ENCODE measurements at regions not wholly inside any gene's neighbourhood (a gene's known extent, or its start where the extent isn't known, plus 50 kb on each side); places are given as distances from the start of the nearest gene placed in this dataset.
"Not testable (repeated sequence)": the region's sequence is repeated elsewhere in the genome, so short reads cannot be mapped to it uniquely, and the experiment has no call there.

DNA sequence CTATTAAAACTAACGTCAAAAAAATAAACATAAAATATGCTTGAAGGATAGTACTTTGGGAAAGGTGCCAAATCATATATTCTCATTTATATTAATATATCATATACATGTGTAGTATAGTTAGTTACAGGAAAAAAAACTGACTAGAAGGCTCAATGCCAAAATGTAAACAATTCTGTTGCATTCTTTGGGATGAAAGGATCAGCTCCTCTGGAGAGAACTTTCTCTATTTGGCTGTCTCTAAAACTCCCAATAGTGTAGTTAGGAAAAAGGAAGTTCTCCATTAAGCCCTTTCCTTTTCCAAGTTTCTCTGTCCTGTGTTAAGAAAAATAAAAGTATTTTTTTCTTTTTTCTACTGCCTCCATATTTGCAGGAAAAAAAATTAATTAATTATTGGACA is 86.5 kb upstream of the BTN3A2 start:
- TF ChIP-seq, protein P1, sequence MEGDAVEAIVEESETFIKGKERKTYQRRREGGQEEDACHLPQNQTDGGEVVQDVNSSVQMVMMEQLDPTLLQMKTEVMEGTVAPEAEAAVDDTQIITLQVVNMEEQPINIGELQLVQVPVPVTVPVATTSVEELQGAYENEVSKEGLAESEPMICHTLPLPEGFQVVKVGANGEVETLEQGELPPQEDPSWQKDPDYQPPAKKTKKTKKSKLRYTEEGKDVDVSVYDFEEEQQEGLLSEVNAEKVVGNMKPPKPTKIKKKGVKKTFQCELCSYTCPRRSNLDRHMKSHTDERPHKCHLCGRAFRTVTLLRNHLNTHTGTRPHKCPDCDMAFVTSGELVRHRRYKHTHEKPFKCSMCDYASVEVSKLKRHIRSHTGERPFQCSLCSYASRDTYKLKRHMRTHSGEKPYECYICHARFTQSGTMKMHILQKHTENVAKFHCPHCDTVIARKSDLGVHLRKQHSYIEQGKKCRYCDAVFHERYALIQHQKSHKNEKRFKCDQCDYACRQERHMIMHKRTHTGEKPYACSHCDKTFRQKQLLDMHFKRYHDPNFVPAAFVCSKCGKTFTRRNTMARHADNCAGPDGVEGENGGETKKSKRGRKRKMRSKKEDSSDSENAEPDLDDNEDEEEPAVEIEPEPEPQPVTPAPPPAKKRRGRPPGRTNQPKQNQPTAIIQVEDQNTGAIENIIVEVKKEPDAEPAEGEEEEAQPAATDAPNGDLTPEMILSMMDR (IDR thresholded peaks at IDR 0.05), result no peak
- no peak overlapping the region for H3K27ac ChIP-seq
- H3K36me3 ChIP-seq, result peaks cover 9% of the 10 kb centered on the region
- H3K27me3 ChIP-seq, result no peaks in the 10 kb centered on the region
- peaks cover 16 to 24% of the 10 kb centered on the region in 2 experiments for H3K4me1 ChIP-seq (ENCODE audit: control insufficient read depth in 1 of 2, insufficient read depth in 1 of 2, low read depth in 1 of 2, low read length in 1 of 2)
- H3K9me3 ChIP-seq, result no peaks in the 10 kb centered on the region
- no peak overlapping the region for H3K4me3 ChIP-seq (ENCODE audit: low read depth in 1 of 2, low read length in 1 of 2)

DNA sequence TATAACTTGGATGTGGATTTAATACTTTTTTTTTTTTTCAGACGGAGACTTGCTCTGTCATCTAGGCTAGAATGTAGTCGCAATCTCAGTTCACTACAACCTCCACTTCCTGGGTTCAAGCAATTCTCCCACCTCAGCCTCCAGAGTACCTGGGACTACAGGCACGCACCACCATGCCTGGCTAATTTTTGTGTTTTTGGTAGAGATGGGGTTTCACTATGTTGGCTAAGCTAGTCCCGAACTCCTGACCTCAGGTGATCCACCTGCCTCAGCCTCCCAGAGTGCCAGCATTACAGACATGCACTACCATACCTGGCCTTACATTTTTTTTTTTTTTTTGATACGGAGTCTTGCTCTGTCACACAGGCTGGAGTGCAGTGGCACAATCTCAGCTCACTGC is 85.6 kb upstream of the BTN3A2 start:
- not testable (repeated sequence) for H3K27ac ChIP-seq; H3K9me3 ChIP-seq; H3K4me3 ChIP-seq (ENCODE audit: low read depth in 1 of 2, low read length in 1 of 2); H3K36me3 ChIP-seq; H3K27me3 ChIP-seq
- H3K4me1 ChIP-seq (ENCODE audit: control insufficient read depth in 1 of 2, insufficient read depth in 1 of 2, low read depth in 1 of 2, low read length in 1 of 2), result peaks cover 16 to 25% of the 10 kb centered on the region in 2 experiments

DNA sequence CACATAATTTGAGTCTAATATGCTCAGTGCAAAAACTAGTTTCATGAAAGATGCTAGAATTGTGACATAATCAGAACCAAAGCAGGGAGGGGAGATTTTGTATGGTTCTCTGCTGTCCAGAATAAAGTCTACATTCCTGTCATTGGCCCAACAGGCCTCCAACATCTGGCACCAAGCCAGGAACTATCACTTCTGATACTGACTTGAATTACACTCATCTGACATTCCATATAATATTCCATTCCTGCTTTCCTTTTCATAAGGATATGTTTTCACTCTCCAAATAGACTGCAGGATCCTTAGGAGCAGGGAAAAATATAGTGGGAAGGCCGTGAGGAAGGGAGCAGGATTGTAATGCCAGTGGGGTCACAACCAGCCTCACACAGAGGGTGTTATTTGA is 84.6 kb upstream of the BTN3A2 start:
- Histone ChIP-seq H3K4me1 (ENCODE audit: control insufficient read depth in 1 of 2, insufficient read depth in 1 of 2, low read depth in 1 of 2, low read length in 1 of 2) (peaks cover 25 to 34% of the 10 kb centered on the region in 2 experiments), H3K36me3 (peaks cover 9% of the 10 kb centered on the region), H3K27me3 (no peaks in the 10 kb centered on the region), H3K27ac (no peak overlapping the region), H3K9me3 (no peaks in the 10 kb centered on the region), H3K4me3 (ENCODE audit: low read depth in 1 of 2, low read length in 1 of 2) (no peak overlapping the region)
- TF ChIP-seq, protein P1 (IDR thresholded peaks at IDR 0.05), result no peak

DNA sequence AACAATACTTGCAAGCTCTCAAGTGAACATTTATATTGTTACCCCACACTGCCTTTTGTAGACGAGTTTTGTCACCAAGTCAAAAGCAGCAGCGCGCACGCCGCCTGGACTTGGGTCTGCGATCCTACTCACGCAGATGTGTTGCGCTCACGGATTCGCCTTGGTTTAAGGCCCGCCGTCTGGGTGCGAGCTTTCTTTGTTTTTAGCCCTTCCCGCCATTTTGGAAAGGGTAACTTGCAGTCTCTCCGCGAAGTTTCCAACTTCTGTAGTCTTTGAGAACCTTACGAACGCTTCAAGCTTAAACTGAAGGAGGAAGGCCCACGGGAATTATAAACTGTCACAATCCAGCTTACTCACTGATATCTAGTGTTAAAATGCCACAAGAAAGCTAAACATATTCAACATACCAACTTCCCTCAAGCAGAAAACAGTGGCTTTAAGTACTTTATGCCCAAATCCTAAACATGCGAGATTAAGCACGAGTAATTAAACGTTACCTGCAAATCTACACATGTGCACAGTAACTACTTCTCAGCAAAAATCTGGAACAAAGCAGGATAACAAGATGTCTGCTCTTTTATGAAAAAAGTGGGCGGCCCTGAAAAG is 80.4 kb upstream of the BTN3A2 start:
- Histone ChIP-seq H3K4me3 (ENCODE audit: low read depth in 1 of 2, low read length in 1 of 2) (peak overlapping the region; percentile 74 to 80), H3K4me1 (ENCODE audit: control insufficient read depth in 1 of 2, insufficient read depth in 1 of 2, low read depth in 1 of 2, low read length in 1 of 2) (peaks cover 34 to 48% of the 10 kb centered on the region in 2 experiments), H3K27ac (peak overlapping the region; percentile 88), H3K27me3 (no peaks in the 10 kb centered on the region), H3K36me3 (peaks cover 9% of the 10 kb centered on the region), H3K9me3 (peaks cover 5% of the 10 kb centered on the region)
- TF ChIP-seq, protein P1 (IDR thresholded peaks at IDR 0.05), result no peak

DNA sequence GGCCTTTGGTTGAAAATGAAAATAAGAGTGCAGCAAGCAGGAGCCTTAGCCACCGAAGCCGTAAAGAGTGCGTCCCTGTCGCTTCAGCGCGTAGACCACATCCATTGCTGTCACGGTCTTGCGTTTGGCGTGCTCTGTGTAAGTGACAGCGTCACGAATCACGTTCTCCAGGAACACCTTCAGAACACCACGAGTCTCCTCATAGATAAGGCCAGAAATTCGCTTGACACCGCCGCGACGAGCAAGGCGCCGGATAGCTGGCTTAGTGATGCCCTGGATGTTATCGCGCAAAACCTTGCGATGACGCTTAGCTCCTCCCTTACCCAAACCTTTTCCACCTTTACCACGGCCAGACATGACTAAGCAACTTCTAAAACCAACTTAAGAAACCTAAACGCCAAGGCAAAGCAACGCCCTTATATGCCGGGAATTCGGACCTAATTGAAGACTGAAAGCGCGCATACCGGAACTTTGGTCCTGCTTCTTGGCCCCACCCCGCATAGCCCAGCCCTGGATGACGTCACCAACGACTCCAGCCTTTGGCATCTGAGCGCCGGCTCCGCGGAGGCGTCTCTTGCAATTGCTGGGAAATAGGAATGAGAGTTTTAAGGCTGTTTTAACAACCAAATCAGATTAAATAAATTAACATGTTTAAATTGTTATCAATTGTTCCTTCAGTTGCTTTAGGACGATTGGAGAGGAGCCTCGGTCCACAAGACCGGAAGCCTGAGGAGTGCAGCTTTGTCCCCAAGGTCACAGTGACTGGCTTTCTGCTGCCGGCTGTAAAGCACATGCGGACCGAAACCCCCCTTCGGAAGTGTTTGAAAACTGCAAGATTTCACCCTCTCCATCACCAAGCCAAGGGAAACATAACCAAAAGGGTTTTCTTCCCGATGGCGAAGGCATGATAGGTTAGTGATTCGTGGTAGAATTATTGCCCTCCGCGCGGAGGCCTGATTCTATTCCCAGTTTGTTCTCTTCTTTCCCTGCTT is 79.6 kb upstream of the BTN3A2 start:
- TF ChIP-seq, protein P1 (IDR thresholded peaks at IDR 0.05), result no peak
- Histone ChIP-seq H3K4me3 (ENCODE audit: low read depth in 1 of 2, low read length in 1 of 2) (peak overlapping the region; percentile 74 to 80), H3K36me3 (peaks cover 5% of the 10 kb centered on the region), H3K27ac (peak overlapping the region; percentile 88), H3K27me3 (no peaks in the 10 kb centered on the region), H3K4me1 (ENCODE audit: control insufficient read depth in 1 of 2, insufficient read depth in 1 of 2, low read depth in 1 of 2, low read length in 1 of 2) (peaks cover 34 to 48% of the 10 kb centered on the region in 2 experiments), H3K9me3 (peaks cover 5% of the 10 kb centered on the region)

Data from neutrophil (primary cell).